HEK293T (cell line): ENCODE measurements at regions not wholly inside any gene's neighbourhood (a gene's known extent, or its start where the extent isn't known, plus 50 kb on each side); places are given as distances from the start of the nearest gene placed in this dataset.

Source experiments
- BHLHE40 ChIP-seq: fragments of 450-650 bp; IDR thresholded peaks from 2 replicates; pipeline ENCODE4 v1.6.1; 2016; ENCODE audit warnings: mild to moderate bottlenecking, moderate library complexity, borderline replicate concordance
- CTBP1 ChIP-seq: fragments of 450-650 bp; IDR thresholded peaks from 2 replicates; pipeline ENCODE4 v1.6.1; 2016; ENCODE audit warnings: borderline replicate concordance
- ELF4 ChIP-seq: fragments of 450-650 bp; IDR thresholded peaks from 2 replicates; pipeline ENCODE4 v1.6.1; 2017; ENCODE audit warnings: antibody characterized with exemption
- FOXA1 ChIP-seq: fragments of 450-650 bp; IDR thresholded peaks from 2 replicates; pipeline ENCODE4 v1.6.1; 2016; ENCODE audit warnings: mild to moderate bottlenecking
- FOXK2 ChIP-seq: fragments of 450-650 bp; IDR thresholded peaks from 2 replicates; pipeline ENCODE4 v1.6.1; 2016; ENCODE audit warnings: mild to moderate bottlenecking
- FOXM1 ChIP-seq: fragments of 450-650 bp; IDR thresholded peaks from 2 replicates; pipeline ENCODE4 v1.6.1; 2017; ENCODE audit warnings: mild to moderate bottlenecking, borderline replicate concordance
- HDGF ChIP-seq: fragments of 450-650 bp; IDR thresholded peaks from 2 replicates; pipeline ENCODE4 v1.6.1; 2017; ENCODE audit warnings: antibody characterized with exemption, borderline replicate concordance
- L3MBTL2 ChIP-seq: fragments of 450-650 bp; conservative IDR thresholded peaks from 2 replicates; pipeline ENCODE4 v1.6.1; 2016; ENCODE audit warnings: mild to moderate bottlenecking
- NFRKB ChIP-seq: fragments of 450-650 bp; IDR thresholded peaks from 2 replicates; pipeline ENCODE4 v1.6.1; 2016; ENCODE audit warnings: mild to moderate bottlenecking, moderate library complexity
- PKNOX1 ChIP-seq: fragments of 450-650 bp; IDR thresholded peaks from 2 replicates; pipeline ENCODE4 v1.6.1; 2016
- SP1 ChIP-seq: fragments of 450-650 bp; IDR thresholded peaks from 2 replicates; pipeline ENCODE4 v1.6.1; 2017
- SUZ12 ChIP-seq: fragments of 450-650 bp; IDR thresholded peaks from 2 replicates; pipeline ENCODE4 v1.6.1; 2016; ENCODE audit warnings: mild to moderate bottlenecking
- TARDBP ChIP-seq: fragments of 450-650 bp; IDR thresholded peaks from 2 replicates; pipeline ENCODE4 v1.6.1; 2016
- ZNF384 ChIP-seq: fragments of 450-650 bp; IDR thresholded peaks from 2 replicates; pipeline ENCODE4 v1.6.1; 2016

- TF ChIP-seq SUZ12: no peak
- TF ChIP-seq TARDBP: no peak
- TF ChIP-seq PKNOX1: no peak
- TF ChIP-seq HDGF: no peak
- TF ChIP-seq BHLHE40: no peak
- no peak for TF ChIP-seq SP1
- no peak for TF ChIP-seq ELF4
- no peak for TF ChIP-seq FOXM1
- TF ChIP-seq FOXA1: no peak
- TF ChIP-seq ZNF384: no peak
- no peak for TF ChIP-seq FOXK2
- TF ChIP-seq CTBP1: no peak
- TF ChIP-seq L3MBTL2: no peak
- TF ChIP-seq NFRKB: no peak
These were observed 168.7 kb upstream of the TMCC3 start for GRCh38 chr12:94819011-94819410.
